Ammon's horn (tissue), 1 donor: ENCODE measurements at regions not wholly inside any gene's neighbourhood (a gene's known extent, or its start where the extent isn't known, plus 50 kb on each side); places are given as distances from the start of the nearest gene placed in this dataset.

ENCODE experiments used
- DNase-seq: peaks from one replicate; pipeline ENCODE4 v3.0.0-alpha.2; 2016; ENCODE audit warnings: low spot score

DNA sequence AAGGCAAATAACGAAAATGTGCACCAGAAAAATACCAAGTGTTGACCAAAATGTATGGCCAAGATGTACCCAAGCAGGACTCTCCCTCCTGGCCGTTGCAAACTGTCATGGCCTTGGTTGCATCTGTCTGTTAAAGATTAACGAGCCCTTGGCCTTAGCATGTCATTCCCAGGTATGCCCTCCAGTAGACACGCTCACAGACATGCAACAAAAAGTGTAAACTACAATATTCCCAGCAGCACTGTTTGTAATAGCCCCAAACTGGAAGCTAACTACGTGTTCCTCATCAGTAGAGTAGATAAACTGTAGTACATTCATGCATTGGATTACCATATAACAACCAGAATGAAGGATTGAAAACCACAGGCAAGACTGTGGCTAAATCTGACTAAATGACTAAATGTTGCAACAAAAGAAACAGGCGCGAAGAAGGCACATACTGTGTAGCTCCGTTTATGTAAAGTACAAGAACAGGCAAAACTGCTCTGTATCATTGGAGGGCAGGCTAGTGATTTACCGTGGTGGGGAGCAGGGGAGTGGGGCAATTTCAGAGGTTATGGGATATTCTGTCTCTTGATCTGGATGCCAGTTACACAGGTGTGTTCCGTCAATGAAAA lies 232.8 kb upstream of the DIO3 start:
- DNase-seq, result no peak

- no peak for DNase-seq
Observed at GRCh38 chr14:101330416-101331140, 230.7 kb upstream of the DIO3 start.

GRCh38 chr14:101331141-101331525 lies 230.2 kb upstream of the DIO3 start:
- DNase-seq, result no peak

GRCh38 chr14:101331661-101332169 lies 229.6 kb upstream of the DIO3 start:
- DNase-seq, result no peak

GRCh38 chr14:101332281-101332680 lies 229.0 kb upstream of the DIO3 start:
- no peak for DNase-seq

- no peak for DNase-seq
Observed at GRCh38 chr14:101333335-101334280, 227.7 kb upstream of the DIO3 start.

DNA sequence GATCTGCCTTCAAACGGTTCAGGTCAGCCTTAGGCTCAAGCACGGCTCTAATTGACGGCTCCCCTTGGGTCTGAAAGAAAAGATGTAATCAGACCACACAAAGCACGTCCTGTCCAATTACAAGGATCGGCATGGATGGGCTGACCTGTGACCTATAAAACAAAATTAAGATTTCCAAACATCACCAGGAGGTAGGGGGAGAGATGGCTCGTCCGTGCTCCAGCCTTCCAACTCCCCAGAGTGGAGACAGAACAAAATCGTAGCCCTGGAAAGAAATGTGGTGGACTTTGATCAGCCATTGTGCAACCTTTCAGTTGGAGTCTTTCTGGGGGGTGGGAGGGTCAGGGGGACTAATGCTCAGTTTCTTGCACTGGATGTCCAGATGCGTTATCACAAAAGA lies 226.6 kb upstream of the DIO3 start:
- no peak for DNase-seq

DNA sequence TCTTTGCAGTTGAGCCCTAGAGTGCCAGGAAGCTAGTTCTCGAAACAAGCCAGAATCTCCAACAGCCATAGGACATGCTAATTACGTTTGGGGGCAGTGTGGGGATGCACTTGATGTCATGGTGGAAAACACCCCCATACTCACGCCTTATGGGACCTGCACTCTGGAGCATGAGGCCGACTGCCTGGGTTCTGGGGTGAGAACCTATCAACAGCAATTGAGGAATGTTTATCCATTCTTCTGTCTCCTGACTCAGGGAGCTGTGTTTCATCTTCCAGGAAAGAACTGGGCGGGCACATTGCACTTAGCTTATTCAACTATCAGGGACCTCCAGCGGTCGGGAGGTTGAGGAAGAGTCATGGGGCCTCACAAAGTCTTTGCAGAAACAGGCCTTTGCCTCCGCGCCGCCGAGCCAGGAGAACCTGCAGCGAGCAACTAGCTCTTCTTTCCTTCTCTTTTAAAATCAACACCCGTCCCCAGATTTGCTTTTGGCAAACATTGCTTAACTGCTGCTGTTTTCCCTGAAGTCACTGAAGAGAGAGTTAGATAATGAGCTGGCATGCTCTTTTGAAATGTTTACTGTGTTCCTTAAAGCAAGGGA lies 226.1 kb upstream of the DIO3 start:
- DNase-seq, result peak; percentile 26

DNA sequence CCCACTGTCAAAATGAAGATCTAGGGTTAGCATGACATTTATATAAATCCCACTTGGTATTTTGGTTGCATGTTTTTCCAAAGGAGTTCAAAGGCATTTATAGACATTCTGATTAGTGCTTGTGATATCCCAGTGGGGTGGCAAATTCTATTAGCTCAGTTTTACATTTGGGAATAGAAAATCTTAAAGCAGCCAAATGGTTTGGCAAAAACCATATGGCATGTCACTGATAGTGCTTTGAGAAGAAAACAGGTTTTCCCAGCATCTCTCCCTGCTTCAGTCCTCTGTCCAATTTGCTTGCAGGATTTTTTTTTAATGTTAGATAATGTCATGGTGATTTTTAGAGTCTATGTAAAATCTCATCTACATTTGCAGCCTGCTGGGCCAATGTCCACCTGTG lies 225.1 kb upstream of the DIO3 start:
- DNase-seq, result no peak

DNA sequence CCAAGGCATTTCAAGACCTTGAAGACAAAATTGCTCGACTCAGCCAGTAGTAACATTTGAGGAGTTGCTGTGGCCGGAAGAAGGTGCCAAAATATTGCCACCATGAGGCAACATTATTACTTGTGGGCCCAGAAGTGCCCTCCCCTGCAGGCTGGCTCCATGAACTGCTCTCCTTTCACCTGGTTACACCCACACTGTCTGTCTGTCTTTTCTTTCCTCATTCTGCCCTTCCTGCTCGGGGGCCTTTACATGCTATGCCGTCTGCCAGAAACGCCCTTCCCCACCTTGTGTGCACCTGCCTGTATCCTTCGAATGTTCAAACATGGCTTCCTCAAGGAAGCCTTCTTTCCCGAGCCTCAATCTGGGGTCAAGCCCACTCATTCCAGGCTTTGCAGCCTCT lies 224.2 kb upstream of the DIO3 start:
- no peak for DNase-seq

GRCh38 chr14:101340556-101340955 lies 220.7 kb upstream of the DIO3 start:
- no peak for DNase-seq

- DNase-seq, result no peak
Observed at GRCh38 chr14:101347893-101348777, 213.2 kb upstream of the DIO3 start.

DNA sequence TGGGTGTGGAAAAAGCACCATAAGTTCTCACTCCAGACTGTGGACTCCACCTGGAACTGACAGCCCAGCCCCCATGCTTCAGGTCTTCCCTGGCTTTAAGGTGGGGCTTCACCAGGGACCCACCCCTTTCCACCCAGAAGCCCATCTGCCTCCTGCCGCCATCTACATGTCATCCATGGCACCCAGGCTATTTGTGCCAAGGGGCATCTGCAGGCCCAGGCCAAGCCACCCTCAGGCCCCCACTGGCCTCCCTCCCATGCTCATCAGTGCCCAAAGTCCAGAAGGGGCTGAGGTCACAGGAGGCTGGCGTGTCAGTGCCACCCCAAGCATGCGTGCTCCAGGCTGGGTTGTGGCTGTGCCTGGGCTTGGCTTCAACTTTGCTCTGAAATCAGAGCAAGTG lies 212.2 kb upstream of the DIO3 start:
- no peak for DNase-seq

DNA sequence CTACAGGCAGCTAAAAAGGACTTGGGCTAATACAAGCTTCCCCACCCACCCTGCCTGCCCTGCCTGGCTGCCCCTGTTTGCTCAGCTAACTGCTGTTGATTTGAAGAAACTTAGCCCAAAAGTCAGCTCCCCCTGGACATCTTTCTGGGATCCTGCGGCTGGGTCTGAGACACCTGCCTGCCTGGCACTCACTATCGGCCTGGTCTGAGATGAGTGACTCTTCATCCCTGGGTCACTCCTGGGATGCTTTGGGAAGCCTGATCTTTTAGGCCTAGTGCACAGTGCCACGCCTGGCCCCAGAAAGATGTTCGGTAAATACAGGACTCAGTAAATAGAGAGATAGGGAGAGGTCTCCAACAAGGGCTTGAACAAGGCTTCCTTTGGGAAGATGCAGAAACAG lies 211.3 kb upstream of the DIO3 start:
- DNase-seq, result no peak

- no peak for DNase-seq
Observed at GRCh38 chr14:101350691-101351090, 210.6 kb upstream of the DIO3 start.

GRCh38 chr14:101351146-101351545 lies 210.1 kb upstream of the DIO3 start:
- DNase-seq, result no peak

DNA sequence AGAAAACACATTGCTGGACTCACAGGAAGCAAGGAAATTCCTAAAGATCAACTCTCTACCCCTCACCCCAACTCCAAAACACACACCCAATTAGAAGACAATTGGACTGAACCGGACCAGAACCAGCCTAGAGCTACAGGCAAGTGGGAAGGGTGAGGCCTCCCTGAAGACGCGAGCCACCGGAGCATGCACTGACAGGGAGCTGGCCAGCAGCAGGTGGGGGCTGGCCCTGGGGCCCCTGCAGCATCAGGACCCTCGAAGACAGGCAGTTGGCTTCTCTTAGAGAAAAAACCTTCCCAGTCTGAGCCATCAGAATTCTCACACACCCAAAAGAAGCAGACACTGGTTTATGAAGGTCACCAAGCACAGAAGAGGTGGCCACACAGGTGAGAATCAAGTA lies 209.5 kb upstream of the DIO3 start:
- DNase-seq, result no peak

DNA sequence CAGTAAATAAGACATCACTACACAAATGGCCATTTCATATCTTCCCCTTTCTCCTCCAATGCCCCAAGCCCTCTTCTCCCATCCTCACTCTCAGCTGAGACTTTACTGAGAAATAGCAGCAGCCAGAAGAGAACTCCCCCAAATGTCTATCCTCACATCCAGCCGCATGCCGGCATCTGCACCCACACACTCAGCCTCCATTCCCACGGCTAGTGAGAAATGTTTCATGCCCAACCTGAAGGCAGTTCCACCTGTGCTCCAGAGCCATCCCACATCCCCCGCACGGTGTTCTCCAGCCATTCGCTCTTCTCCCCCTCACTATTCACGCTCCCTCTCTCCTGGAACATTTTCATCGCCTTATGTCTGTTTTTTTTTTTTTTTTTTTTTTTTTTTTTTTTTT lies 208.7 kb upstream of the DIO3 start:
- DNase-seq, result no peak

DNA sequence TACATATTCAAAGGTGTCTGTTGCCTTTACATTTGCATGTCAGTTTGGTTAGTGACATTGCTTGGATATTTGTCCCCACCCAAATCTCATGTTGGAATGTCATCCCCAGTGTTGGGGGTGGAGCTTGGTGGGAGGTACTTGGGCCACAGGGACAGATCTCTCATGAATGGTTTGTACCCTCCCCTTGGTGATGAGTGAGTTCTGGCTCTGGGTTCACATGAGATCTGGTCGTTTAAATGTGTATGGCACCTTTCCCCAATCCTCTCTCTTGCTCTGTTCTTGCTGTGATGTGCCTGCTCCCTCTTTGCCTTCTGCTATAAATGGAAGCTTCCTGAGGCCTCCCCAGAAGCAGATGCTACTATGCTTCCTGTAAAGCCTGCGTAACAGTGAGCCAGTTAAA lies 207.9 kb upstream of the DIO3 start:
- DNase-seq, result no peak

DNA sequence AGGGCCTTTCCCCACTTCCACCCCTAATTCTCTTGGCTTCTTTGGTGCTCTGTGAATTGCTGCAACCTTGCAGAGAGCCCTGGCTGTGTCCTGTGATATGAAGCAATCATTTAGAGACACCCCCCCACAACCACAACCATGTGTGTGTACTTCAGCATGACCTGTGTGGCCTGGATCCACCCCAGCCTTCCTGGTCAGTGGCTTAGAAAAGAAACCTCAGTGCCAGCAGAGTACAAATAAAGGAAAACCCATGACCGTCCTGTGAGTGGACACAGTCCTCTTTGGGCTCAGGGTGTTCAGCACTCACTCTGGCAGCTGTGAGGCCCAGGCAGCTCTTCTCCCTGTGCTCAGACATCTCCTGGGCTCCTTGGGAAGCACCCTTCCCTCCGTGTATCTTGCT lies 206.6 kb upstream of the DIO3 start:
- DNase-seq, result no peak

GRCh38 chr14:101355284-101355683 lies 206.0 kb upstream of the DIO3 start:
- DNase-seq, result no peak
